ENCODE measurements at regions not wholly inside any gene's neighbourhood (a gene's known extent, or its start where the extent isn't known, plus 50 kb on each side); places are given as distances from the start of the nearest gene placed in this dataset.

DNA sequence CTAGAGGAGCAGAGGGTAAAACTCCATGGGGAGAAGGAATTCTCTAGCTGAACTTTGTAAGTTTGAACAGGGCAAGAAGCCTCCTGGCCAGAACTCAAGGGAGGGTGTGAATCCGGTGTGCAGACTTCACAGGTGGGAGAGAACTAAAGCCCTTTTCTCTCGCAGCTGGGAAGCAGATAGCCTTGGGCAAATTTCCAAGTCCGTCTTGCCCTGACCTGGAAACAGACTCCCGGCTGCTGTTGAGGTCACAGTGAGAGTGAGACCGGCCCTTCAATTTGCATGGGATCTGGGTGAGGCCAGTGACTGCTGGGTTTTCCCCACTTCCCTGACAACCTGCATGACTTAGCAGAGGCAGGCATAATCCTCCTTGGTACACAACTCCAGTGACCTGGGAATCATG is 94.5 kb upstream of the ZNF827 start:
- H3K4me3 ChIP-seq (ENCODE audit: control insufficient read depth, low read depth, low read length) = no peak overlapping the region
- no peak for DNase-seq (ENCODE audit: low read depth)
- no peak for TF ChIP-seq CTCF (conservative IDR thresholded peaks at IDR 0.05; ENCODE audit: control insufficient read depth, insufficient read depth, low read depth, low read length)

- no peak for DNase-seq (ENCODE audit: low read depth)
- TF ChIP-seq CTCF (conservative IDR thresholded peaks at IDR 0.05; ENCODE audit: control insufficient read depth, insufficient read depth, low read depth, low read length) = no peak
- no peak overlapping the region for H3K4me3 ChIP-seq (ENCODE audit: control insufficient read depth, low read depth, low read length)
Measured at GRCh38 chr4:146032234-146032860, 93.7 kb upstream of the ZNF827 start.

DNA sequence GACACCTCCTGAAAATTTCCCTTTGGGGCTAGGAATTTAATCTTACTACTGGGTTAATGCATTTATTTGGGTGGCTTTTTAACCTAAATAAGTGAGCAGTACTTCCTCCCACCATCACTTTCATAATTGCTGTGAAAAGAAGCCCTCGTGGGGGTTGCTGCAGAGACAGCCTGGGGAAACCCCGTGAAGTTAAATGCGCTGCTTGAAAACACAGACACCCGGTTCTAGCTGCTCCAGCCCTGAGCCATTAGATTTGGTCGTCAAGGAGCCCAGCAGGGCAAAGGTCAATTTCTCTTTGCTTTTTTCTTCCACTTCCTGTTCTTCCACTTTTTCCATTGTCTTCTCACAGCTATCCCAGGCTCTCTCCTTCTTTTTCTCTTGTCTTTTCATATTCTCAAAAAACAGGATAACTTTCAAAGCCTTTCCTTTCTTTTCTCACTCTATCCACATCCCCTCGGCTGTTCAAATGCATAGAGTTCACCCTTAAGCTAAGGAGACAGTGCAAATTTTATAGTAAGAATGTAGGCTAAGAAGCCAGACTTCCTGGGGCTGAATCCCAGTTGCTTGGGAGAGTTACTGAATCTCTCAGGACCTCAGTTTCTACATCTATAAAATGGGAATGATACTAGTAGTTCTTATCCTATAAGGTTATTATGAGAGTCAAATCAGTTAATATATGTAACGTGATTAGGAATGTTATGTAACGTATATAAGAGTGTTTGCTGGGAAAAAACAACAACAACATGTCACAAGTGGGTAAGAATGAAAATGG is 91.5 kb upstream of the ZNF827 start:
- no peak for TF ChIP-seq CTCF (conservative IDR thresholded peaks at IDR 0.05; ENCODE audit: control insufficient read depth, insufficient read depth, low read depth, low read length)
- DNase-seq (ENCODE audit: low read depth) = no peak
- no peak overlapping the region for H3K4me3 ChIP-seq (ENCODE audit: control insufficient read depth, low read depth, low read length)

GRCh38 chr4:146029147-146029546 is 90.5 kb upstream of the ZNF827 start:
- peak; percentile 38 for DNase-seq (ENCODE audit: low read depth)
- H3K4me3 ChIP-seq (ENCODE audit: control insufficient read depth, low read depth, low read length) = no peak overlapping the region
- TF ChIP-seq CTCF (conservative IDR thresholded peaks at IDR 0.05; ENCODE audit: control insufficient read depth, insufficient read depth, low read depth, low read length) = no peak

DNA sequence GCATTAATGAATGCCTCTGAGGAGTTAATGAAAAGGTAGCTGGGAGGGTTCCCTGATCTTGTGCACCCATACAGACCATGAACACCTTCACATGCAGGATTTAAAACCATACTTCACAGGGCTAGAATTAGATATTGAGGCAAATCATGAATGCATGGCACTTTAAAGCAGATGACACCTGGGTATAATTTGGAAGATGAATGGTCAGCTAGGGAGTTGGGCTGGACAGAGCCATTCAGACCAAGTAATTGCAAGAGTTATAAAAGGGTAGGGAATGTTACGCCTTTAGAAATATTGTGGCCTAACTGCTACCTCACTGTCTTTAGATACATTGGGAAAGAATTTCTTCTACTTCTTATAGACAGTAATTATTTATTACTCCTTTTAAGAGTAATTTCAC is 89.1 kb upstream of the ZNF827 start:
- DNase-seq (ENCODE audit: low read depth) = no peak
- H3K4me3 ChIP-seq (ENCODE audit: control insufficient read depth, low read depth, low read length) = no peak overlapping the region
- TF ChIP-seq CTCF (conservative IDR thresholded peaks at IDR 0.05; ENCODE audit: control insufficient read depth, insufficient read depth, low read depth, low read length) = no peak

DNA sequence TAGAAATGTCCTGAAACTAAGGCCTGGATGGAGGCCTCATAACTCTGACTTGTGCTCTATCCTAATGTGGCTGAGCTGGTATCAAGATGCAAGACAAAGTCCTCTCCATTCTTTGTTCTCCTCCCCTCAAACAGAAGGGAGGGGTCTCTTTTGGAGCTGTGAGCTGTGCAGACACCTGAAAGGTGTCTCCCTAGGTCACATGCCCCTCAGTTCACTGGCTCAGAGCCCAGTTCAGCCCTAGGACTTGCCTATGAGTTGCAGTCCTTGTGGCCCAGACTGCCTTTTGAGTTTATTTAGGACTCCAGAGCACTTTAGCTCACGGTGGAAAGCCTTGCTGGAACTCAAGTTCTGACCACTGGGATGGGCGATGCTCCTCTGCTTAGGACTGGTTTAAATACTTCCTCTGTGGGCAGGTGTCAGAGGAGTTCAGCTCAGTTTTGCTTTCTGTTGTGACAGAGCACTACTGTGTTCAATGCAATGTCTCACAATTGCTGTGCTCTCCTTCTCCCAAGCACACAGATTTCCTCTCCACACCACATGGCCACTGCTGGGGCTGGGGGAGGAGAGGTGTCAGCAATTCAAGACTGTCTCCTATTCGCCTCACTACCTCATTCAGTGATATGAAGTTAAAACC is 84.8 kb upstream of the ZNF827 start:
- H3K4me3 ChIP-seq (ENCODE audit: control insufficient read depth, low read depth, low read length) = no peak overlapping the region

More for the DNA sequence above, 84.8 kb upstream of the ZNF827 start:
- DNase-seq (ENCODE audit: low read depth) = no peak
- no peak for TF ChIP-seq CTCF (conservative IDR thresholded peaks at IDR 0.05; ENCODE audit: control insufficient read depth, insufficient read depth, low read depth, low read length)

All from fibroblast of mammary gland (primary cell).